HK-2 (cell line): ENCODE measurements at regions not wholly inside any gene's neighbourhood (a gene's known extent, or its start where the extent isn't known, plus 50 kb on each side); places are given as distances from the start of the nearest gene placed in this dataset.

ENCODE experiments used
- DNase-seq: peaks from one replicate; pipeline ENCODE4 v3.0.0-alpha.2; 2018; ENCODE audit not compliant: unreplicated experiment

GRCh38 chr16:85309656-85310587, 197.7 kb upstream of the CIBAR2 start:
- no peak for DNase-seq

DNA sequence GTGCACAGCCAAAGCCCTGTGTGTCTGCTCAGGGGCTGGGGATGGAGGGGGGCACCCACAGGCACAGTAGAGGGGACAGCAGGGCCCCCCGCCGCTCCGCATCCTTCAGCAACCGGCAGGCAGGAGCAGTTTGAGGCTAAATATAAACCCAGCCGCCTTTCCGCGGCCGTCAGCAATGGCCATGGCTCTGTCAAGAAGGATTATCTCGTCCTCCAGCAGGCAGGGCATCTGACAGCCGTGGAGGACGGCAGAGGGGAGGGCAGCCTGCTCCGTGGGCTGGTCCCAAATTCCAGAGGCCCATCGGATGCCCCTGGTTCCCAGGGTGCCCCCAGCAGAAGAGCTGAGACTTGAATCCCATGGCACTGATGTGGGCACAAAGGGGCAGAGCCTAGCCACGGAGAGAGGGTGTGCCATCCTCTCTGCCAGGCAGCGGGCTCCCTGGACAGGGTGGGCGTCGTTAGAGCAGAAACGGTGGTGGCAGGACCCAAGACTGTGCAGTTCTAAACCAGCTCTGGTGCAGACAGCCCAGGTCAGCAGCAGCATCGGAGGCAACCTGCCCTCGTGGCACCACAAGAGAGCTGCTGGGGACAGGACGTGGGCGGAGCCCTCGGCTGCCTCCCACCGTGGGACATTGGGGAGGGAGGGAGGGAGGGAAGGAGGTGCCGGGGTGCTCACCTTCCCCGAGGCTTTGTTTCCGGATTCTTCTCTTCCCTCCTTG, 198.8 kb upstream of the CIBAR2 start:
- no peak for DNase-seq

DNA sequence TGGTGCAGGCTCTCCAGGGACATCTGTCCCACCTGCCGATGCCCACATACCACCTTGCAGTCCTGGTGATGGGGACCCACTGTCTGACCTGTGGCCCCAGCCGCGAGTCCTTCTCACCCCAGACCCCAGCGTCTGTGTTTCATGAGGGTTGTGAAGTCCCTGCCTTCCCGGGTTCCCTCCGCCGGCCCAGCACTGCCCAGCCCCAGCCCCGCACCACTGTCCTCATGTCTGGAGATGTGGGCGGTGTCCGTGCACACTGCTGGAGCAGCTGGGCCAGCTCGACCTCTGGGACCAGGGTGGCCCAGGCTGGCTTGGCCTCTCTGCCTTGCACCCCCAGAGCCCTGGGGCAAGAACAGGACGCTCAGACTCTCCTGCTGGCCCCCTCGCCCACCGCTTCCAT, 199.5 kb upstream of the CIBAR2 start:
- DNase-seq, result no peak

- DNase-seq, result no peak
These were observed 199.9 kb upstream of the CIBAR2 start for GRCh38 chr16:85312174-85312573.

- DNase-seq, result peak; percentile 49
These were observed 200.6 kb upstream of the CIBAR2 start for GRCh38 chr16:85312642-85313525.

DNA sequence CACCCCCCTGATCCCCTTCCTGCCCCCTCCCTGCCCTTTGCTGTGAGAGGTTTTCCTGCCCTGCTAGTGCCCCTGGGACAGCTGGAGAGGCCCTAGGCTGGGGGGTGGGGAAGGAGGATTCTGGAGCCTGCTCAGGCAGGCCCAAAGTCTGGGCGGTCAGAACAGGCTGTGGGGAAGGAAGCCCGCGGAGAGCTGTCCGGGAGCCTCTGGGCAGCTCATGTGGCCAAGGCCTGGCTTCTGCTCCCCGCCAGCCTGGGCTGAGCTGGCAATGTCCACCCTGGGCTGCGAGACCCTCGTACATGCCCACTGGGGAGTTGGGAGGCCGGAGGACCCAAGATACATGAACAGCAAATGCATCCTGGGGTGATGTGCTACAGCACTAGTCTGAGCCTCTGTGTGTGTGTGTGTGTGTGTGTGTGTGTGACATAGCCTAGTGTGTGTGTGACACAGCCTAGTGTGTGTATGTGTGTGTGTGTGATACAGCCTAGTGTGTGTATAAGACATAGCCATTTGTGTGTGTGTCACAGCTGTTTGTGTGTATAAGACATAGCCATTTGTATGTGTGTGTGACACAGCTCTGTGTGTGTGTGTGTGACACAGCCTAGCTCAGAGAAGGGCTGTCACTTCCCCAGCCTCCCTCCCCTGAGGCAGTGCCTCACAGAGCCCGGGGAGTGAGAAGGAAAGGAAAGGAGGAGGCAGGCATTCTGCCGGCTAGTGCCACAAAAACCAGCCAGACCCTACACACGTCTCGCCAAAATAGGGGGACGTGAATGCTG, 201.4 kb upstream of the CIBAR2 start:
- DNase-seq, result no peak

GRCh38 chr16:85314512-85314971, 202.3 kb upstream of the CIBAR2 start:
- no peak for DNase-seq

DNA sequence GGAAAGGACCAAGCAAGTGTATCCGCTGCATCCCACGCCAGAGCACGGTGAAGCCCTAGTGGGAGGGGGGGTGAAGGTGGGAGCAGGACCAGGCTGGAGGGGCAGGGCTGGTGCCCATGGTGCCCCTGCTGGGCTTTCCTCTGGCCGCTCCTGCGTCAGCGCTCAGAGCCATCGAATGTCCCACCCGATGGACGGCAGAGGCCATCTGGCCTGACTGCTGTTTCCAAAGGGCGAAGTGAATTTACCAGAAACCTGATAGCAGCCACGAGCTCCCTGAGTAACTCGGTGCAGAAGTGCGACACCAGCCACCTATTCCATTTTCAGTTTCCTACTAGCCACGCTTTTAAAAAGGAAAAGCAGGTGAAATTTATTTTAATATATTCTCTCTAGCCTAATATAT, 203.6 kb upstream of the CIBAR2 start:
- no peak for DNase-seq

DNA sequence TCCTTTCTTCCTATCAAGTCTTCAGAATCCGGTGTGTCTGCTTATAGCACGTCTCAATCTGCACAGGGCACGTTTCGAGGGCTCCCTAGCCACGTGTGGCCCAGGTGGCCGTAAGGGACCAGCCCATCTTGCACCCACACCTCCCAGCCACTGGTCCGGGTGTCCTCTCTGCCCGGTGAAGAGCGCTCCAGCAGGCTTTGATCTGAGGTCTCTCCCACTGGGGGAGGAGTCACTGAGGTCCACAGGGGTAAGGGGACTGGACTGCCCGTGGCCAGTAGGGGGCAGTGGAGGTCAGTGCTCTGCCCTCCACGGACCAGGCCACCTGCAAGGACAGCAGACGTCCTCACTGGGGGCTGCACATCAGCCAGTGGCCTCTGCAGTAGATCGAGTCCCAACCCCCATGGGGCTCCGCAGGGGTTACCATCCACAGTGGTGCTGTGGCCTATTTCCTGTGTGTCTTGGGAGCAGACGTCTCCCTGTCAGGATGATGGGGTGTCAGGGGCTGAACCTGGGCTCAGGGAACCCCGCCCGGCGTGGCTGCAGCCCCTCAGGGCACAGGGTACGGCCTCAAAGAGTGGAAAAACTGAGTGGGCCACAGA, 204.1 kb upstream of the CIBAR2 start:
- DNase-seq, result peak; percentile 50

DNA sequence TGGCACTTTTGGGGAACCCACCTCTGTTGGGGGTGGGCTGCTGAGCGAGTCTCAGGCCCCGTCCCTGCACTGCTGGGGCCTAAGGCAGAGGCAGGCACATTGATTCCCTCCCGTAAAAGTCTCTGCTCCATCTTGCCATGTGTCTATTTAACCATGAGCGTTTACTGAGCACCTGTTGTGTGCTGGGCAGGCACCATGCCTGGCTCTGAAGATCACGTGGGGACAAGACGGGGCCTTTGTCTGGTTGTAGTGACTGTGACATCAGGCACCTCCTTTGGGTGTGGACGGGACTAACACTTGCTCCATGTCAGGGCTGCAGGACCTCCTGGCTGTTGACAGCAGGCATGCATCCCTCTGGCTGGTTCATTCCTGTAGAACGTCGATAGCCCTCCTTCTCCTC, 204.7 kb upstream of the CIBAR2 start:
- DNase-seq, result no peak

- no peak for DNase-seq
These were observed 205.4 kb upstream of the CIBAR2 start for GRCh38 chr16:85317704-85318103.

GRCh38 chr16:85319208-85319983, 207.1 kb upstream of the CIBAR2 start:
- no peak for DNase-seq

GRCh38 chr16:85319984-85320440, 207.7 kb upstream of the CIBAR2 start:
- DNase-seq, result no peak

GRCh38 chr16:85320677-85321385, 208.6 kb upstream of the CIBAR2 start:
- no peak for DNase-seq

DNA sequence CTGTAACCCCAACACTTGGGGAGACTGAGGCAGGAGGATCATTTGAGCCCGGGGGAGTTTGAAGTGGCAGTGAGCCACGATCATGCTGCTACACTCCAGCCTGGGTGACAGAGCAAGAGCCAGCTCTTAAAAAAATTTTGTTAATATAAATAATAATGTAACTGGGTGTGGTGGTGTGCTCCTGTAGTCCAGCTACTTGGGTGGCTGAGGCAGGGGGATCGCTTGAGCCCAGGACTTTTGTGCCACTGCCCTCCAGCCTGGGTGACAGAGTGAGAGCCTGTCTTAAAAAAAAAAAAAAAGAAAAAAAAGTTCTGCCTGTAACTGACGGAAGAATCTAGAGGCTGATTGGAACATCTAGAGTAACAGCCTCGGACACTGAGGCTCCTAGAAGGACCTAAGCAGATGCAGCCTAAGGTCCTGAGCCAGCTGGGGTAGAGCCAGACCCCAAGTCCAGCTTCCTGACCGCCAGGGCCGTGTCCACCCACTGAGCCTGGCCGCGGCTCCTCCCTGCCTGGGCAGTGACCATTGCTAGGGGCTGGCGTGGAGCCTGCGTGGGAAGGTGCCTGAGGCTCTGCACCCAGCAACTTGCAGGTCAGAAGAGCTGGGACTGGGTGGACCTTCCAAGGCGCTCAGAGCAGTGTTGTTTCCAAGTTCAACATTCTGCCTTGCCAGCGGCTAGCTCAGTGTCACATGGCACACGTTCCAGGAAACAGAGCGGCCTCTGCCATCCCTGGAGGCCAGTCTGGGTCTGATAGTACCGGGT, 209.4 kb upstream of the CIBAR2 start:
- DNase-seq, result no peak

GRCh38 chr16:85323230-85323960, 211.1 kb upstream of the CIBAR2 start:
- no peak for DNase-seq

- DNase-seq, result no peak
These were observed 211.6 kb upstream of the CIBAR2 start for GRCh38 chr16:85323961-85324253.

DNA sequence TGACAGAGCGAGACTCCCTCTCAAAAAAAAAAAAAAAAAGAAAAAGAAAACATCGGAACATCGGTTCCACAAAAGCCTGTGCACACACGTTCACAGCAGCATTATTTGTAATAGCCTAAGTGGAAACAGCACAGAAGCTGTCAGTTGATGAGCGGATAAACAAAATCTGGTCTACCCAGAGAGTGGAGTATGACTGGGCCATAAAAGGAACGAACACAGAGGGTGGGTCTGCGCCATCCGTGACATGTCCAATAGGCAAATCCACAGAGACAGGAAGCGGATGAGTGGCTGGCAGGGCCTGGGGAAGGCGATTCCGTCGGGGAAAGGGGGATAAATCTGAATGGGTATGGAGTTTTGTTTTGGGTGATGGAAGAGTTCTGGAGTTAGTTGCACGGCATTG, 212.2 kb upstream of the CIBAR2 start:
- no peak for DNase-seq
